ENCODE measurements at regions not wholly inside any gene's neighbourhood (a gene's known extent, or its start where the extent isn't known, plus 50 kb on each side); places are given as distances from the start of the nearest gene placed in this dataset.

DNA sequence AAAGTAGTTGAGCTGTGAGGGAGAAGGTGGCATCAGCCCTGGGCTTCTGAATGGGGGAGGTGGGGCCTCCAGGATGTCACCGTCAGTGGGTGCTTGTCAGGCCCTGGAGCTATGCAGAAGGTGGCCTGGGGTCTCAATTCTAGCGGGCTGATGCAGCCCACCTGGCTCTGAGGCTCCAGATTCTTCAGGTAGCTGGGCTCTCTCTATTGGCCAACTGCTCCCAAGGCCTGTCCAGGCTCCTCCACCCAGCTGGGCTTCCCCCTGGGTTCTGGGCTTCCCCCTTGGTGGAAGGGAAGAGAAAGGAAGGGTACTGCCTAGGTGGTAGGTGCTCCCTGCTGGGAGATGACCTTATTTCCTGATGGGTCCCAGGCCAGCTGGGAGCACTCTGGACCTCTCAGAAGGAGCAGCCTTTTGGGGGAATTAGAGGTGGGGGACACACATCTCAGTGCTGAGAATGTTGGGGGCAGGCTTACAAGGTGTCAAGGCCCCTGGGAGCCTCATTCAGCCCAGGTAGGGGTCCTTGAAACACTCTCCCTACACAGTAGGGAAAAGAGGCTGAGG lies 1728.3 kb downstream of the TP53TG3F start:
- in situ Hi-C loops (cut with MboI; ENCODE audit: low sequenced_read_pairs, unreplicated experiment) = no loop called here
- no peak for DNase-seq (ENCODE audit: low spot score)

DNA sequence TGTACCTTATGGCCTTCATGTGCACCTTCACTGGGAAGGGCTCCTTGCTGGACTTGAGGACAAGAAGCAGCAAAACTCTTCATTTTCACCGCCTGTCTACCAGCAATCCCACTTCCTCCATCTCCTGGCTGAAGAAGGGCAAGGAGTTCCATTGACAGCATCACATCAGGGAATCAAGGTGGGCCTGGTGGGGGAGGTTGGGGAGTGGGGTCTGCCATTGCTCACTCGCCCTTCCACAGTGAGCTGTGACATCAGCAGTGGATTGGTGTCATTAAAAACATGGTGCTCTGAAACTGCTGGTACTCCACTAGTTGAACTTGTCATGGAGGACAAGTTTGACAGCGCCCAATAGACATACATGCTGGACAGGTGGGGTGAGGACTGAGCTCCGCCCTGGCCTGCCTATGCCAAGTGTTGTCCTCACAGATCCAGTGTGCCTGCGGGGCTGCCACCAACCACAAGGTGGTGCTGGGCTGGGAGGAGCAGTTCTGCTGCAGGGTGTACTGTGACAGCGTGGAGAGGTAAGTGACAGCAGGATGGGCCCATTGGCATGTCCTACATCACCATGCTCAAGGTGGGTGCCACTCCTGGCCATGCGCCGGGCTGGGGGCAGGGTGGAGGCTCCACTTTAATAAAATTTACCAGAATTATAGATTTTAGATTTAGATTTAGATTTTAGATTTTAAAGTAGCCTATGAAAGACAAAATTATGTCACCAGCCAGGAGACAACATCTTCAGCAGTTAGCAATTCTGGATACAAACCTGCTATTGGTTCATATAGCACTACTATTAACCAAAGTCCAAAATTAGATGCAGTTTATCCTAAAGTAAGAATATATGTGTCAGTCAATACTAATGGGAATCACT lies 1729.1 kb downstream of the TP53TG3F start:
- in situ Hi-C loops (cut with MboI; ENCODE audit: low sequenced_read_pairs, unreplicated experiment) = no loop called here
- DNase-seq (ENCODE audit: low spot score) = no peak
- TF ChIP-seq, protein P1, sequence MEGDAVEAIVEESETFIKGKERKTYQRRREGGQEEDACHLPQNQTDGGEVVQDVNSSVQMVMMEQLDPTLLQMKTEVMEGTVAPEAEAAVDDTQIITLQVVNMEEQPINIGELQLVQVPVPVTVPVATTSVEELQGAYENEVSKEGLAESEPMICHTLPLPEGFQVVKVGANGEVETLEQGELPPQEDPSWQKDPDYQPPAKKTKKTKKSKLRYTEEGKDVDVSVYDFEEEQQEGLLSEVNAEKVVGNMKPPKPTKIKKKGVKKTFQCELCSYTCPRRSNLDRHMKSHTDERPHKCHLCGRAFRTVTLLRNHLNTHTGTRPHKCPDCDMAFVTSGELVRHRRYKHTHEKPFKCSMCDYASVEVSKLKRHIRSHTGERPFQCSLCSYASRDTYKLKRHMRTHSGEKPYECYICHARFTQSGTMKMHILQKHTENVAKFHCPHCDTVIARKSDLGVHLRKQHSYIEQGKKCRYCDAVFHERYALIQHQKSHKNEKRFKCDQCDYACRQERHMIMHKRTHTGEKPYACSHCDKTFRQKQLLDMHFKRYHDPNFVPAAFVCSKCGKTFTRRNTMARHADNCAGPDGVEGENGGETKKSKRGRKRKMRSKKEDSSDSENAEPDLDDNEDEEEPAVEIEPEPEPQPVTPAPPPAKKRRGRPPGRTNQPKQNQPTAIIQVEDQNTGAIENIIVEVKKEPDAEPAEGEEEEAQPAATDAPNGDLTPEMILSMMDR (IDR thresholded peaks at IDR 0.05; ENCODE audit: borderline replicate concordance, control extremely low read depth, extremely low read depth, insufficient read depth, missing control alignments) = no peak

More for the DNA sequence above, 1728.3 kb downstream of the TP53TG3F start:
- TF ChIP-seq, protein P1 (IDR thresholded peaks at IDR 0.05; ENCODE audit: borderline replicate concordance, control extremely low read depth, extremely low read depth, insufficient read depth, missing control alignments) = no peak

DNA sequence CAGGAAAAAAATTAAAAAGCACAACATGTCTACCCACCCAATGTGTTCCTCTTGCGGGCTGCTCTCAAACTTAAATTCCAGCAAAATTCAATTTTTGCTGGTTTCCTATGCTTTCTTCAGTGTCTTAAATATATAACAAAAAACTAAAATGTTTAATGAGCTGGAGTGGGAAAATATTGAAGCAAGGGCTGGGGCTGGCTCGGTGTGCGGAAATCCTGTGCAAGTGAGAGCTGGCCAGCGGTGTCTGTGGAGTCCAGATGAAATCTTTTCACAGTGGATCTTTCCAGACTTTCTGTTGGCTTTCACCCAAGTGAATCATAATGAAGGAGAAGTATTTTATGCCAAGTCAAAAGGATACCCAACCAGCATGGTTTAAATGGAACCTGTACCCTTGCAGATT lies 1733.6 kb downstream of the TP53TG3F start:
- in situ Hi-C loops (cut with MboI; ENCODE audit: low sequenced_read_pairs, unreplicated experiment) = no loop called here
- TF ChIP-seq, protein P1 (IDR thresholded peaks at IDR 0.05; ENCODE audit: borderline replicate concordance, control extremely low read depth, extremely low read depth, insufficient read depth, missing control alignments) = no peak

DNA sequence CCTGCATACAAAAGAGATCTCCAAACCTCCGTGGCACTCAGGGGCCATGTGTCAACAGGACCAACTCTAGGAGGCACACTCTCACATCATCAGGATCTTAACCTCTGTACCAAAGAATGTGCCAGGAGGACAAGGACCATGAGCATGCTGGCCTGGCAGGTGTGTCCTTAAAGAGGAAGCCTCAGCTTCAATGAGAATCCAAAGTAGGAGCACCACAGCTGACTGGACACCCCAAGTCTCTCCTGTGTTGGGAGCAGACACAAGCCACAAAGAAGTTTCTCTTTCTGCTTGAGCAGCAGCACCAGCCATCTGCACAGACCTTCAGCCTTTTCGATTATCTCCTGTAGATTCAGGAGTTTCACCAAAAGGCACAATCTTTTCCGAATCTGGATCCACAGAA lies 1734.5 kb downstream of the TP53TG3F start:
- TF ChIP-seq, protein P1 (IDR thresholded peaks at IDR 0.05; ENCODE audit: borderline replicate concordance, control extremely low read depth, extremely low read depth, insufficient read depth, missing control alignments) = no peak
- in situ Hi-C loops (cut with MboI; ENCODE audit: low sequenced_read_pairs, unreplicated experiment) = no loop called here
- no peak for DNase-seq (ENCODE audit: low spot score)

More for the DNA sequence above, 1733.6 kb downstream of the TP53TG3F start:
- no peak for DNase-seq (ENCODE audit: low spot score)

DNA sequence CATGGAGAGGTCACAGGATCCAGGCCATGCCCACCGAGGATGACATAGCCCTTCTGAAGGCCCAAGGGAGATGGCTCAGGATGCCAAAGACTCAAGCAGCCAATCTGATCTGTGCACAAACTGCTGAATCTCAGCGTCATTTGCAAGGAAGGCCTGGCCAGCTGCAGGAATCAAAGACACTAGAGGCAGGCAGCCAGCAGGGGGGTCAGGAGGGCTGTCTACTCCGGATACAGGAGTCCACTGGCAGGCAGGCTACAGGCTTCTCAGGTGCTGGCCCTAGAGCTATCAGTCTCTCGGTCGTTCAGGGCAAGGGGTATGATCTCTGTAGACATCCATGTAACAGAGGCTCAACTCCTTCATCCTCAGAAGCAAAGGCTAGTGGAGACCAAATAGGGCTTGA lies 1735.3 kb downstream of the TP53TG3F start:
- in situ Hi-C loops (cut with MboI; ENCODE audit: low sequenced_read_pairs, unreplicated experiment) = no loop called here
- DNase-seq (ENCODE audit: low spot score) = no peak
- TF ChIP-seq, protein P1 (IDR thresholded peaks at IDR 0.05; ENCODE audit: borderline replicate concordance, control extremely low read depth, extremely low read depth, insufficient read depth, missing control alignments) = no peak

DNA sequence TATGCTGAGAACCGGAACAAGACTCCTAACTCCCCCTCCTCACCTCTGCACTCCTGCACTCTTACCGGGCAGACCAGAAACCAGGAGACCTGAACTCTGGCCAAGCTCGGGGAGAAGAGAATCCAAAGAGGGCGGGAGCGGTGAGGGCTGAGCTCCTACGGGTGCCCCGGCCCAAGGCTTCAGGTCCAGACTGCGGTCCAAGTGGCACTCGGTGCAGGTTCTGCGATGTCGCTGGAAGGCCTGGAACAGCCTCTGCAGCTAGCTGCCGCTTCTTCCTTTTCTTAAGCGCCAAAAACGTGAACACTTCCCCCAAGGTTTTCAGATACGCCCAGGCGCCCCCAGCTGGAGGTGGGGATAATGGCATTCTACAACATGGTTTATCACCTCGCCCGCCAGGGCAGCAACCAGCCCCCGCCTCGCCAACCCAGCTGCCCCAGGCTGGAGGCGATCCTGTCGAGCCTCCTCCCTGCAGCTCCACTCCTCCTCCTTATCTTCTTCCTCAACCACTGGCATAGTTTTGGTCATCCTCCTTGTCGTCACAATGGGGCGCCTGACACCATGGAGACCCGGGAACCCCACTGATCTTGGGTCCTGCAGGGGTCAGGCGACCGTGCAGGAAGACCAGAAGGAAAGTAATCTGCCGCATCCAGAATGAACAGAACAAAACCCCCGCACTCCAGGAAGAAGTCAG lies 1735.9 kb downstream of the TP53TG3F start:
- no peak for DNase-seq (ENCODE audit: low spot score)
- TF ChIP-seq, protein P1 (IDR thresholded peaks at IDR 0.05; ENCODE audit: borderline replicate concordance, control extremely low read depth, extremely low read depth, insufficient read depth, missing control alignments) = no peak
- in situ Hi-C loops (cut with MboI; ENCODE audit: low sequenced_read_pairs, unreplicated experiment) = no loop called here

Measured in GM13976 (cell line).